ENCODE measurements at regions not wholly inside any gene's neighbourhood (a gene's known extent, or its start where the extent isn't known, plus 50 kb on each side); places are given as distances from the start of the nearest gene placed in this dataset.

- H3K4me2 ChIP-seq (ENCODE audit: insufficient read depth, low read length): no peak overlapping the region
- no peak overlapping the region for H3K4me3 ChIP-seq (ENCODE audit: low read depth in 1 of 2, low read length in 2 of 2)
- TF ChIP-seq CTCF (IDR thresholded peaks at IDR 0.05; ENCODE audit: borderline replicate concordance, extremely low read depth, low read length, poor library complexity, severe bottlenecking) (no peak), EZH2 (IDR thresholded peaks at IDR 0.05; ENCODE audit: borderline replicate concordance, low read depth, low read length, severe bottlenecking) (no peak)
- H3K9me3 ChIP-seq (ENCODE audit: insufficient read depth, low read length, severe bottlenecking): no peaks in the 10 kb centered on the region
- no peaks in the 10 kb centered on the region for H3K79me2 ChIP-seq (ENCODE audit: insufficient read depth, low read length)
- ATAC-seq (ENCODE audit: insufficient read depth, low read depth) (no peak), DNase-seq (no peak)
- no peak overlapping the region for H3K27ac ChIP-seq (ENCODE audit: low read length)
- no peaks in the 10 kb centered on the region for H3K4me1 ChIP-seq (ENCODE audit: insufficient read depth, low read length)
- H2AFZ ChIP-seq (ENCODE audit: low read depth, low read length): no peak overlapping the region
- no peaks in the 10 kb centered on the region for H3K36me3 ChIP-seq (ENCODE audit: insufficient read depth, low read length)
- no peak overlapping the region for H3K9ac ChIP-seq (ENCODE audit: low read depth, low read length)
- no peaks in the 10 kb centered on the region for H4K20me1 ChIP-seq (ENCODE audit: insufficient read depth, low read length)
- no peaks in the 10 kb centered on the region for H3K27me3 ChIP-seq (ENCODE audit: insufficient read depth, low read length, poor library complexity)
These were observed 157.6 kb downstream of the LRATD1 start for GRCh38 chr2:14790041-14790640.

DNA sequence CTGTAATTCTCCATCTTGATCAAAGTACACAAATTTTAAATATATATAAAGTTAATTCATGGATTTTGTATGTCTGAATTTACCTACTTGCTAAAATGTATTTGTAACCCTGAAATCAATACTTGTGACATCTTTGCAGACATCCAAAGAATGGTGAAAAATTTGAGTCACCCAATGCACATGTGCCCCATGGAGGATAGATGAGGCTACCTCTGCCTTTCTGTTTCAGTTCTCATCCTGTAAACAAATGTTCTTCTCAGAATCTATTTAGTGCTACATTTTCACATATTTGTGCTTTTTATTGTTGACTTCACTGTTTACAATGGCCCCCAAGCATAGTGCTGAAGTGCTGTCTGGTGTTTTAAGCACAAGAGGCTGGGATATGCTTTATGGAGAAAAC is 171.5 kb downstream of the LRATD1 start:
- Histone ChIP-seq H3K9me3 (ENCODE audit: insufficient read depth, low read length, severe bottlenecking) (no peaks in the 10 kb centered on the region), H3K4me2 (ENCODE audit: insufficient read depth, low read length) (no peak overlapping the region), H2AFZ (ENCODE audit: low read depth, low read length) (no peak overlapping the region), H3K27me3 (ENCODE audit: insufficient read depth, low read length, poor library complexity) (no peaks in the 10 kb centered on the region), H3K27ac (ENCODE audit: low read length) (no peak overlapping the region), H3K4me3 (ENCODE audit: low read depth in 1 of 2, low read length in 2 of 2) (no peak overlapping the region), H3K9ac (ENCODE audit: low read depth, low read length) (no peak overlapping the region), H3K36me3 (ENCODE audit: insufficient read depth, low read length) (no peaks in the 10 kb centered on the region), H4K20me1 (ENCODE audit: insufficient read depth, low read length) (no peaks in the 10 kb centered on the region), H3K79me2 (ENCODE audit: insufficient read depth, low read length) (no peaks in the 10 kb centered on the region), H3K4me1 (ENCODE audit: insufficient read depth, low read length) (no peaks in the 10 kb centered on the region)
- ATAC-seq (ENCODE audit: insufficient read depth, low read depth) (no peak), DNase-seq (no peak)
- no peak for TF ChIP-seq EZH2 (IDR thresholded peaks at IDR 0.05; ENCODE audit: borderline replicate concordance, low read depth, low read length, severe bottlenecking)
- no peak for TF ChIP-seq CTCF (IDR thresholded peaks at IDR 0.05; ENCODE audit: borderline replicate concordance, extremely low read depth, low read length, poor library complexity, severe bottlenecking)

GRCh38 chr2:14804902-14805301 is 172.4 kb downstream of the LRATD1 start:
- Histone ChIP-seq H3K27me3 (ENCODE audit: insufficient read depth, low read length, poor library complexity) (no peaks in the 10 kb centered on the region), H3K27ac (ENCODE audit: low read length) (no peak overlapping the region), H3K9me3 (ENCODE audit: insufficient read depth, low read length, severe bottlenecking) (no peaks in the 10 kb centered on the region), H4K20me1 (ENCODE audit: insufficient read depth, low read length) (no peaks in the 10 kb centered on the region), H3K36me3 (ENCODE audit: insufficient read depth, low read length) (no peaks in the 10 kb centered on the region), H3K79me2 (ENCODE audit: insufficient read depth, low read length) (no peaks in the 10 kb centered on the region), H2AFZ (ENCODE audit: low read depth, low read length) (no peak overlapping the region), H3K4me1 (ENCODE audit: insufficient read depth, low read length) (no peaks in the 10 kb centered on the region), H3K9ac (ENCODE audit: low read depth, low read length) (no peak overlapping the region), H3K4me2 (ENCODE audit: insufficient read depth, low read length) (no peak overlapping the region), H3K4me3 (ENCODE audit: low read depth in 1 of 2, low read length in 2 of 2) (no peak overlapping the region)
- ATAC-seq (ENCODE audit: insufficient read depth, low read depth) (no peak), DNase-seq (no peak)
- TF ChIP-seq CTCF (IDR thresholded peaks at IDR 0.05; ENCODE audit: borderline replicate concordance, extremely low read depth, low read length, poor library complexity, severe bottlenecking): no peak
- no peak for TF ChIP-seq EZH2 (IDR thresholded peaks at IDR 0.05; ENCODE audit: borderline replicate concordance, low read depth, low read length, severe bottlenecking)

DNA sequence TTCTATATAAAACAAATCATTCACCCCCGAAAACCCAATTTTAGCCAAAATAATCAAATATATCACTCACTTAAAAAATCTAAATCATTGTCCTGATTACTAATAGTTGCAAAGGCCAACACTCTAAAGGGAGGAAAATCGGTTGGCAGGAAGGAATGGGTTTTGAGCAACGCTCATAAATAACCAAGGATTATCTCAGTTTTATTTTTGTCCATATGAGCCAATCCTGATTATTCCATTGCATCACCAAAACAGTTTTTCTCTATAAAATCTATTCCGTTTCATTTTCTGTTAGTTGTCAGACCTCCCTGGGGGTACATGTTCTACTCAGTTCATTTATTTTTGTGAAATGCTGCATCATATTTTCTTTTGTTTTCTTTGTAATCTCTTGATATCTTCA is 174.1 kb downstream of the LRATD1 start:
- DNase-seq (no peak), ATAC-seq (ENCODE audit: insufficient read depth, low read depth) (no peak)
- Histone ChIP-seq H2AFZ (ENCODE audit: low read depth, low read length) (no peak overlapping the region), H3K4me2 (ENCODE audit: insufficient read depth, low read length) (no peak overlapping the region), H4K20me1 (ENCODE audit: insufficient read depth, low read length) (no peaks in the 10 kb centered on the region), H3K27me3 (ENCODE audit: insufficient read depth, low read length, poor library complexity) (no peaks in the 10 kb centered on the region), H3K9me3 (ENCODE audit: insufficient read depth, low read length, severe bottlenecking) (no peaks in the 10 kb centered on the region), H3K79me2 (ENCODE audit: insufficient read depth, low read length) (no peaks in the 10 kb centered on the region), H3K4me3 (ENCODE audit: low read depth in 1 of 2, low read length in 2 of 2) (no peak overlapping the region), H3K9ac (ENCODE audit: low read depth, low read length) (no peak overlapping the region), H3K27ac (ENCODE audit: low read length) (no peak overlapping the region), H3K4me1 (ENCODE audit: insufficient read depth, low read length) (no peaks in the 10 kb centered on the region), H3K36me3 (ENCODE audit: insufficient read depth, low read length) (no peaks in the 10 kb centered on the region)
- TF ChIP-seq EZH2 (IDR thresholded peaks at IDR 0.05; ENCODE audit: borderline replicate concordance, low read depth, low read length, severe bottlenecking): no peak
- no peak for TF ChIP-seq CTCF (IDR thresholded peaks at IDR 0.05; ENCODE audit: borderline replicate concordance, extremely low read depth, low read length, poor library complexity, severe bottlenecking)
